NCI-H2107 (cell line): ENCODE measurements at regions not wholly inside any gene's neighbourhood (a gene's known extent, or its start where the extent isn't known, plus 50 kb on each side); places are given as distances from the start of the nearest gene placed in this dataset.
"Not testable (repeated sequence)": the region's sequence is repeated elsewhere in the genome, so short reads cannot be mapped to it uniquely, and the experiment has no call there.

ENCODE experiments used
- DNase-seq: peaks from one replicate; lab custom pipeline; 2025; lab: John Stamatoyannopoulos, UW

- DNase-seq, result no peak
These were observed 394.5 kb downstream of the SPATA31D1 start for GRCh38 chr9:82382887-82383616.

GRCh38 chr9:82385633-82386032 is 397.1 kb downstream of the SPATA31D1 start:
- no peak for DNase-seq

- no peak for DNase-seq
These were observed 409.0 kb downstream of the SPATA31D1 start for GRCh38 chr9:82397534-82397933.

- no peak for DNase-seq
These were observed 415.8 kb downstream of the SPATA31D1 start for GRCh38 chr9:82404196-82404870.

- DNase-seq, result no peak
These were observed 416.3 kb downstream of the SPATA31D1 start for GRCh38 chr9:82404881-82405280.

GRCh38 chr9:82406456-82407085 is 418.0 kb downstream of the SPATA31D1 start:
- DNase-seq, result no peak

GRCh38 chr9:82410306-82410705 is 421.7 kb downstream of the SPATA31D1 start:
- DNase-seq, result no peak

- no peak for DNase-seq
These were observed 422.3 kb downstream of the SPATA31D1 start for GRCh38 chr9:82410866-82411265.

- DNase-seq, result no peak
These were observed 424.2 kb downstream of the SPATA31D1 start for GRCh38 chr9:82412586-82413305.

GRCh38 chr9:82417501-82417900 is 428.9 kb downstream of the SPATA31D1 start:
- no peak for DNase-seq

GRCh38 chr9:82418334-82418733 is 429.8 kb downstream of the SPATA31D1 start:
- no peak for DNase-seq

GRCh38 chr9:82419696-82420486 is 431.3 kb downstream of the SPATA31D1 start:
- no peak for DNase-seq

GRCh38 chr9:82421498-82421897 is 432.9 kb downstream of the SPATA31D1 start:
- DNase-seq, result no peak

- no peak for DNase-seq
These were observed 435.1 kb downstream of the SPATA31D1 start for GRCh38 chr9:82423700-82424099.

- no peak for DNase-seq
These were observed 436.1 kb downstream of the SPATA31D1 start for GRCh38 chr9:82424599-82425120.

- no peak for DNase-seq
These were observed 442.5 kb downstream of the SPATA31D1 start for GRCh38 chr9:82431121-82431520.

- not testable (repeated sequence) for DNase-seq
These were observed 444.8 kb downstream of the SPATA31D1 start for GRCh38 chr9:82433290-82433931.

GRCh38 chr9:82436475-82436874 is 447.9 kb downstream of the SPATA31D1 start:
- no peak for DNase-seq

GRCh38 chr9:82437183-82437582 is 448.6 kb downstream of the SPATA31D1 start:
- DNase-seq, result not testable (repeated sequence)

GRCh38 chr9:82438581-82438980 is 450.0 kb downstream of the SPATA31D1 start:
- DNase-seq, result no peak

- DNase-seq, result no peak
These were observed 454.7 kb downstream of the SPATA31D1 start for GRCh38 chr9:82443312-82443711.
